ENCODE measurements at regions not wholly inside any gene's neighbourhood (a gene's known extent, or its start where the extent isn't known, plus 50 kb on each side); places are given as distances from the start of the nearest gene placed in this dataset.

- Histone ChIP-seq H3K4me3 (no peak overlapping the region), H3K9me3 (no peaks in the 10 kb centered on the region), H3K27ac (no peak overlapping the region), H3K27me3 (no peaks in the 10 kb centered on the region), H3K36me3 (no peaks in the 10 kb centered on the region), H3K4me1 (no peaks in the 10 kb centered on the region)
- no peak for DNase-seq (ENCODE audit: low spot score in 2 of 2)
- no peak for TF ChIP-seq CTCF (IDR thresholded peaks at IDR 0.05)
- no peak for TF ChIP-seq POLR2A (IDR thresholded peaks at IDR 0.05)
- no peak for TF ChIP-seq POLR2AphosphoS5 (IDR thresholded peaks at IDR 0.05)
- TF ChIP-seq EP300 (IDR thresholded peaks at IDR 0.05), result no peak
- 78% methylated on average over 6 of the region's 6 CpGs for WGBS
These were observed 105.7 kb upstream of the RUNX1 start for GRCh38 chr21:35154788-35155187.

- WGBS, result 82% methylated on average over 5 of the region's 5 CpGs
- DNase-seq (ENCODE audit: low spot score in 2 of 2), result no peak
- H3K4me3 ChIP-seq, result no peak overlapping the region
- H3K4me1 ChIP-seq, result no peaks in the 10 kb centered on the region
- no peak for TF ChIP-seq CTCF (IDR thresholded peaks at IDR 0.05)
- no peak for TF ChIP-seq POLR2A (IDR thresholded peaks at IDR 0.05)
- no peak for TF ChIP-seq EP300 (IDR thresholded peaks at IDR 0.05)
- TF ChIP-seq POLR2AphosphoS5 (IDR thresholded peaks at IDR 0.05), result no peak
- H3K36me3 ChIP-seq, result no peaks in the 10 kb centered on the region
- H3K27me3 ChIP-seq, result no peaks in the 10 kb centered on the region
- H3K9me3 ChIP-seq, result no peaks in the 10 kb centered on the region
- H3K27ac ChIP-seq, result no peak overlapping the region
These were observed 104.6 kb upstream of the RUNX1 start for GRCh38 chr21:35153671-35154070.

GRCh38 chr21:35150562-35151226, 101.6 kb upstream of the RUNX1 start:
- WGBS, result 86% methylated on average over 2 of the region's 2 CpGs
- H3K9me3 ChIP-seq, result no peaks in the 10 kb centered on the region
- no peak overlapping the region for H3K27ac ChIP-seq
- no peaks in the 10 kb centered on the region for H3K27me3 ChIP-seq
- no peaks in the 10 kb centered on the region for H3K36me3 ChIP-seq
- H3K4me3 ChIP-seq, result no peak overlapping the region
- TF ChIP-seq EP300 (IDR thresholded peaks at IDR 0.05) (no peak), POLR2A (IDR thresholded peaks at IDR 0.05) (no peak), CTCF (IDR thresholded peaks at IDR 0.05) (no peak), POLR2AphosphoS5 (IDR thresholded peaks at IDR 0.05) (no peak)
- no peaks in the 10 kb centered on the region for H3K4me1 ChIP-seq
- DNase-seq (ENCODE audit: low spot score in 2 of 2), result no peak

GRCh38 chr21:35149698-35150097, 100.6 kb upstream of the RUNX1 start:
- no peak for DNase-seq (ENCODE audit: low spot score in 2 of 2)
- Histone ChIP-seq H3K36me3 (no peaks in the 10 kb centered on the region), H3K9me3 (no peaks in the 10 kb centered on the region), H3K27me3 (no peaks in the 10 kb centered on the region), H3K4me1 (no peaks in the 10 kb centered on the region), H3K4me3 (no peak overlapping the region), H3K27ac (no peak overlapping the region)
- no peak for TF ChIP-seq EP300 (IDR thresholded peaks at IDR 0.05)
- TF ChIP-seq POLR2AphosphoS5 (IDR thresholded peaks at IDR 0.05), result no peak
- no peak for TF ChIP-seq POLR2A (IDR thresholded peaks at IDR 0.05)
- TF ChIP-seq CTCF (IDR thresholded peaks at IDR 0.05), result no peak
- 43% methylated on average over 3 of the region's 3 CpGs for WGBS

GRCh38 chr21:35147439-35147838, 98.3 kb upstream of the RUNX1 start:
- Histone ChIP-seq H3K27ac (no peak overlapping the region), H3K36me3 (no peaks in the 10 kb centered on the region), H3K9me3 (no peaks in the 10 kb centered on the region), H3K27me3 (no peaks in the 10 kb centered on the region), H3K4me3 (no peak overlapping the region), H3K4me1 (no peaks in the 10 kb centered on the region)
- TF ChIP-seq EP300 (IDR thresholded peaks at IDR 0.05) (no peak), POLR2AphosphoS5 (IDR thresholded peaks at IDR 0.05) (no peak), CTCF (IDR thresholded peaks at IDR 0.05) (no peak), POLR2A (IDR thresholded peaks at IDR 0.05) (no peak)
- WGBS, result 60% methylated on average over 4 of the region's 4 CpGs
- DNase-seq (ENCODE audit: low spot score in 2 of 2), result no peak

All from suprapubic skin (tissue), 4 donors.